ENCODE measurements at regions not wholly inside any gene's neighbourhood (a gene's known extent, or its start where the extent isn't known, plus 50 kb on each side); places are given as distances from the start of the nearest gene placed in this dataset.

GRCh38 chr21:16086121-16086520 lies 356.3 kb downstream of the USP25 start:
- Histone ChIP-seq H3K9me3 (replicated peaks) (no peaks in the 10 kb centered on the region), H3K36me3 (no peaks in the 10 kb centered on the region), H3K4me1 (replicated peaks) (no peaks in the 10 kb centered on the region), H3K27ac (no peak overlapping the region), H3K4me3 (no peak overlapping the region), H3K27me3 (replicated peaks) (no peaks in the 10 kb centered on the region)
- DNase-seq (ENCODE audit: low read depth in 1 of 2, low spot score in 2 of 2) = no peak

- H3K36me3 ChIP-seq = no peaks in the 10 kb centered on the region
- no peaks in the 10 kb centered on the region for H3K27me3 ChIP-seq (replicated peaks)
- no peak for DNase-seq (ENCODE audit: low read depth in 1 of 2, low spot score in 2 of 2)
- no peak overlapping the region for H3K27ac ChIP-seq
- H3K4me3 ChIP-seq = no peak overlapping the region
- no peaks in the 10 kb centered on the region for H3K4me1 ChIP-seq (replicated peaks)
- no peaks in the 10 kb centered on the region for H3K9me3 ChIP-seq (replicated peaks)
These were observed 357.2 kb downstream of the USP25 start for GRCh38 chr21:16086936-16087335.

- Histone ChIP-seq H3K9me3 (replicated peaks) (no peaks in the 10 kb centered on the region), H3K4me1 (replicated peaks) (no peaks in the 10 kb centered on the region), H3K27me3 (replicated peaks) (no peaks in the 10 kb centered on the region), H3K36me3 (no peaks in the 10 kb centered on the region), H3K4me3 (no peak overlapping the region), H3K27ac (no peak overlapping the region)
- no peak for DNase-seq (ENCODE audit: low read depth in 1 of 2, low spot score in 2 of 2)
These were observed 357.7 kb downstream of the USP25 start for GRCh38 chr21:16087523-16087922.

- Histone ChIP-seq H3K4me3 (no peak overlapping the region), H3K36me3 (no peaks in the 10 kb centered on the region), H3K9me3 (replicated peaks) (no peaks in the 10 kb centered on the region), H3K4me1 (replicated peaks) (no peaks in the 10 kb centered on the region), H3K27ac (no peak overlapping the region), H3K27me3 (replicated peaks) (no peaks in the 10 kb centered on the region)
- no peak for DNase-seq (ENCODE audit: low read depth in 1 of 2, low spot score in 2 of 2)
These were observed 358.3 kb downstream of the USP25 start for GRCh38 chr21:16088056-16088455.

- Histone ChIP-seq H3K4me1 (replicated peaks) (no peaks in the 10 kb centered on the region), H3K9me3 (replicated peaks) (no peaks in the 10 kb centered on the region)
- no peak for DNase-seq (ENCODE audit: low read depth in 1 of 2, low spot score in 2 of 2)
These were observed 365.2 kb downstream of the USP25 start for GRCh38 chr21:16095005-16095404.

GRCh38 chr21:16096988-16097387 lies 367.2 kb downstream of the USP25 start:
- Histone ChIP-seq H3K36me3 (no peaks in the 10 kb centered on the region), H3K4me1 (replicated peaks) (no peaks in the 10 kb centered on the region)

More at GRCh38 chr21:16095005-16095404, 365.2 kb downstream of the USP25 start:
- Histone ChIP-seq H3K27ac (no peak overlapping the region), H3K27me3 (replicated peaks) (no peaks in the 10 kb centered on the region), H3K36me3 (no peaks in the 10 kb centered on the region), H3K4me3 (no peak overlapping the region)

GRCh38 chr21:16102113-16102512 lies 372.3 kb downstream of the USP25 start:
- Histone ChIP-seq H3K27ac (no peak overlapping the region), H3K27me3 (replicated peaks) (no peaks in the 10 kb centered on the region), H3K4me1 (replicated peaks) (no peaks in the 10 kb centered on the region), H3K36me3 (no peaks in the 10 kb centered on the region), H3K4me3 (no peak overlapping the region), H3K9me3 (replicated peaks) (no peaks in the 10 kb centered on the region)
- no peak for DNase-seq (ENCODE audit: low read depth in 1 of 2, low spot score in 2 of 2)

More at GRCh38 chr21:16096988-16097387, 367.2 kb downstream of the USP25 start:
- Histone ChIP-seq H3K27me3 (replicated peaks) (no peaks in the 10 kb centered on the region), H3K27ac (no peak overlapping the region), H3K9me3 (replicated peaks) (no peaks in the 10 kb centered on the region), H3K4me3 (no peak overlapping the region)
- DNase-seq (ENCODE audit: low read depth in 1 of 2, low spot score in 2 of 2) = no peak

GRCh38 chr21:16108561-16109075 lies 378.8 kb downstream of the USP25 start:
- H3K27me3 ChIP-seq (replicated peaks) = no peaks in the 10 kb centered on the region
- H3K27ac ChIP-seq = no peak overlapping the region
- no peaks in the 10 kb centered on the region for H3K4me1 ChIP-seq (replicated peaks)
- no peaks in the 10 kb centered on the region for H3K9me3 ChIP-seq (replicated peaks)
- no peak overlapping the region for H3K4me3 ChIP-seq
- no peak for DNase-seq (ENCODE audit: low read depth in 1 of 2, low spot score in 2 of 2)
- H3K36me3 ChIP-seq = no peaks in the 10 kb centered on the region

- DNase-seq (ENCODE audit: low read depth in 1 of 2, low spot score in 2 of 2) = no peak
- H3K27ac ChIP-seq = no peak overlapping the region
- no peaks in the 10 kb centered on the region for H3K4me1 ChIP-seq (replicated peaks)
These were observed 383.4 kb downstream of the USP25 start for GRCh38 chr21:16113052-16113715.

GRCh38 chr21:16115461-16115860 lies 385.7 kb downstream of the USP25 start:
- no peak overlapping the region for H3K27ac ChIP-seq
- H3K4me3 ChIP-seq = no peak overlapping the region
- no peaks in the 10 kb centered on the region for H3K27me3 ChIP-seq (replicated peaks)

More at GRCh38 chr21:16113052-16113715, 383.4 kb downstream of the USP25 start:
- Histone ChIP-seq H3K4me3 (no peak overlapping the region), H3K9me3 (replicated peaks) (no peaks in the 10 kb centered on the region), H3K27me3 (replicated peaks) (no peaks in the 10 kb centered on the region), H3K36me3 (no peaks in the 10 kb centered on the region)

GRCh38 chr21:16116069-16116468 lies 386.3 kb downstream of the USP25 start:
- Histone ChIP-seq H3K36me3 (no peaks in the 10 kb centered on the region), H3K4me3 (no peak overlapping the region), H3K27ac (no peak overlapping the region), H3K9me3 (replicated peaks) (no peaks in the 10 kb centered on the region), H3K4me1 (replicated peaks) (no peaks in the 10 kb centered on the region), H3K27me3 (replicated peaks) (no peaks in the 10 kb centered on the region)
- no peak for DNase-seq (ENCODE audit: low read depth in 1 of 2, low spot score in 2 of 2)

More at GRCh38 chr21:16115461-16115860, 385.7 kb downstream of the USP25 start:
- H3K9me3 ChIP-seq (replicated peaks) = no peaks in the 10 kb centered on the region
- H3K36me3 ChIP-seq = no peaks in the 10 kb centered on the region
- DNase-seq (ENCODE audit: low read depth in 1 of 2, low spot score in 2 of 2) = no peak
- H3K4me1 ChIP-seq (replicated peaks) = no peaks in the 10 kb centered on the region

GRCh38 chr21:16116798-16117197 lies 387.0 kb downstream of the USP25 start:
- H3K27ac ChIP-seq = no peak overlapping the region
- H3K9me3 ChIP-seq (replicated peaks) = no peaks in the 10 kb centered on the region
- H3K4me3 ChIP-seq = no peak overlapping the region
- H3K27me3 ChIP-seq (replicated peaks) = no peaks in the 10 kb centered on the region
- DNase-seq (ENCODE audit: low read depth in 1 of 2, low spot score in 2 of 2) = no peak
- H3K4me1 ChIP-seq (replicated peaks) = no peaks in the 10 kb centered on the region
- no peaks in the 10 kb centered on the region for H3K36me3 ChIP-seq

GRCh38 chr21:16117331-16117730 lies 387.5 kb downstream of the USP25 start:
- H3K36me3 ChIP-seq = no peaks in the 10 kb centered on the region
- H3K9me3 ChIP-seq (replicated peaks) = no peaks in the 10 kb centered on the region
- H3K4me1 ChIP-seq (replicated peaks) = no peaks in the 10 kb centered on the region
- no peak overlapping the region for H3K4me3 ChIP-seq
- no peak overlapping the region for H3K27ac ChIP-seq
- no peaks in the 10 kb centered on the region for H3K27me3 ChIP-seq (replicated peaks)
- no peak for DNase-seq (ENCODE audit: low read depth in 1 of 2, low spot score in 2 of 2)

- H3K36me3 ChIP-seq = no peaks in the 10 kb centered on the region
- no peak overlapping the region for H3K27ac ChIP-seq
- H3K4me3 ChIP-seq = no peak overlapping the region
- H3K27me3 ChIP-seq (replicated peaks) = no peaks in the 10 kb centered on the region
- no peak for DNase-seq (ENCODE audit: low read depth in 1 of 2, low spot score in 2 of 2)
- no peaks in the 10 kb centered on the region for H3K9me3 ChIP-seq (replicated peaks)
- no peaks in the 10 kb centered on the region for H3K4me1 ChIP-seq (replicated peaks)
These were observed 388.2 kb downstream of the USP25 start for GRCh38 chr21:16117851-16118590.
